GM23338 (cell line): ENCODE measurements at regions not wholly inside any gene's neighbourhood (a gene's known extent, or its start where the extent isn't known, plus 50 kb on each side); places are given as distances from the start of the nearest gene placed in this dataset.
"Not testable (repeated sequence)": the region's sequence is repeated elsewhere in the genome, so short reads cannot be mapped to it uniquely, and the experiment has no call there.

Experiments
- ATAC-seq: fragments of 200-7000 bp; cut with Tn5 transposase; 3 replicates; pipeline ENCODE4 v1.9.1; 2020
- DNase-seq: peaks from one replicate; pipeline ENCODE4 v3.0.0-alpha.2; 2015; ENCODE audit warnings: low spot score
- H2AFZ ChIP-seq: fragments of 200-600 bp; sonication (generic); 2 replicates; pipeline ENCODE4 v1.8.0; 2016; ENCODE audit warnings: antibody characterized with exemption, mild to moderate bottlenecking, moderate library complexity
- H3F3A ChIP-seq: fragments of 200-600 bp; sonication (generic); replicated peaks from 2 replicates; pipeline ENCODE4 v1.8.0; 2017; ENCODE audit warnings: antibody characterized with exemption, mixed run types, low read depth
- H3K27ac ChIP-seq: fragments of 200-600 bp; sonication (generic); 2 replicates; pipeline ENCODE4 v1.6.1; 2016; ENCODE audit warnings: low read depth
- H3K27me3 ChIP-seq: fragments of 200-600 bp; sonication (generic); 2 replicates; pipeline ENCODE4 v1.8.0; 2016; ENCODE audit warnings: mild to moderate bottlenecking, mixed run types, moderate library complexity; ENCODE audit not compliant: insufficient read depth
- H3K36me3 ChIP-seq: fragments of 200-600 bp; sonication (generic); 2 replicates; pipeline ENCODE4 v1.8.0; 2016; ENCODE audit warnings: mild to moderate bottlenecking; ENCODE audit not compliant: insufficient read depth
- H3K4me1 ChIP-seq: fragments of 200-600 bp; sonication (generic); 2 replicates; pipeline ENCODE4 v1.8.0; 2016; ENCODE audit warnings: mild to moderate bottlenecking, moderate library complexity; ENCODE audit not compliant: insufficient read depth
- H3K4me2 ChIP-seq: fragments of 200-600 bp; sonication (generic); 2 replicates; pipeline ENCODE4 v1.7.1; 2017; ENCODE audit warnings: mixed run types
- H3K4me3 ChIP-seq: fragments of 200-600 bp; sonication (generic); 2 replicates; pipeline ENCODE4 v1.6.1; 2016; ENCODE audit warnings: mixed run types
- H3K79me2 ChIP-seq: fragments of 200-600 bp; sonication (generic); replicated peaks from 2 replicates; pipeline ENCODE4 v1.8.0; 2017; ENCODE audit warnings: mild to moderate bottlenecking; ENCODE audit not compliant: insufficient read depth
- H3K9me2 ChIP-seq: fragments of 200-600 bp; sonication (generic); 2 replicates; pipeline ENCODE4 v1.8.0; 2017; ENCODE audit not compliant: insufficient read depth
- H4K20me1 ChIP-seq: fragments of 200-600 bp; sonication (generic); replicated peaks from 2 replicates; pipeline ENCODE4 v1.8.0; 2017; ENCODE audit warnings: mild to moderate bottlenecking; ENCODE audit not compliant: insufficient read depth
- H3K27ac Mint-ChIP-seq: 2 replicates; pipeline ENCODE4 v1.8.0; 2020; ENCODE audit warnings: inconsistent platforms, mild to moderate bottlenecking, moderate library complexity, mixed read lengths
- H3K27me3 Mint-ChIP-seq: 3 replicates; pipeline ENCODE4 v1.8.0; 2022; ENCODE audit warnings: low read depth, mild to moderate bottlenecking, moderate library complexity, mixed read lengths, inconsistent platforms; ENCODE audit not compliant: insufficient read depth, poor library complexity
- H3K36me3 Mint-ChIP-seq: 3 replicates; pipeline ENCODE4 v1.8.0; 2021; ENCODE audit warnings: low read depth, mild to moderate bottlenecking, inconsistent platforms, moderate library complexity, mixed read lengths
- H3K4me1 Mint-ChIP-seq: 3 replicates; pipeline ENCODE4 v1.8.0; 2020; ENCODE audit warnings: mild to moderate bottlenecking, inconsistent platforms, mixed read lengths
- H3K4me3 Mint-ChIP-seq: 3 replicates; pipeline ENCODE4 v1.8.0; 2021; ENCODE audit warnings: moderate library complexity, mild to moderate bottlenecking, inconsistent platforms, mixed read lengths
- H3K9me3 Mint-ChIP-seq: 3 replicates; pipeline ENCODE4 v1.8.0; 2020; ENCODE audit warnings: moderate library complexity, mild to moderate bottlenecking, inconsistent platforms, mixed read lengths
- EZH2phosphoT487 ChIP-seq: fragments of 200-600 bp; sonication (generic); IDR thresholded peaks from one replicate; pipeline ENCODE4 v1.8.1; 2018; ENCODE audit warnings: antibody characterized with exemption; ENCODE audit not compliant: unreplicated experiment
- TF ChIP-seq, protein P1 (sequence below), 2 experiments: fragments of 200-600 bp in 1 of 2; sonication (generic) in 1 of 2; conservative IDR thresholded peaks; 2 replicates each; pipeline versions ENCODE4 v1.5.1 to v1.6.1; 2016 to 2017; ENCODE audit warnings: antibody characterized with exemption in 2 of 2, low read depth in 2 of 2, mild to moderate bottlenecking in 2 of 2, moderate library complexity in 1 of 2

DNA sequence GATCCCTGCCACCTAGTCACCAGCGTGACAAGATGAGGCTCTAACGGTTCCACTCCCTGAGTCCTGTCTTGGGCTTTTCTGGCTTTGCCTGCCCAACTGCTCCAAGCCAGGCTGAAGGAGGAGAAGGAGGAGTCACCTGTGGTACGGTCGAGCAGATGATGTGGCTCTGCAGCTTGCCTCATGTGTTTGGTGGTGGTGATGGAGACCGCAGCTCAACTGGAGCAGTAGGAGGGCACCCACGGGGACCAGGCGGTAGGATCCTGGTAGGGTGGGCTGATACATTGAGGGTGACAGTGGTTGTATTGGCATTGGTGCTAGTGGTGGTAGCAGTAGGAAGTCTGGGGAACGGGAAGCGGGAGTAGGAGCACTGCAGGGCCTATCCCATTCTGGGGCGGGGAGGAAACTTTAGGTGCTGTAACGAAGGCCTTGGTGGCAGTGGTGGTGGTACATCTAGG is 202.8 kb upstream of the WSB1 start (continued):
- TF ChIP-seq, protein P1, sequence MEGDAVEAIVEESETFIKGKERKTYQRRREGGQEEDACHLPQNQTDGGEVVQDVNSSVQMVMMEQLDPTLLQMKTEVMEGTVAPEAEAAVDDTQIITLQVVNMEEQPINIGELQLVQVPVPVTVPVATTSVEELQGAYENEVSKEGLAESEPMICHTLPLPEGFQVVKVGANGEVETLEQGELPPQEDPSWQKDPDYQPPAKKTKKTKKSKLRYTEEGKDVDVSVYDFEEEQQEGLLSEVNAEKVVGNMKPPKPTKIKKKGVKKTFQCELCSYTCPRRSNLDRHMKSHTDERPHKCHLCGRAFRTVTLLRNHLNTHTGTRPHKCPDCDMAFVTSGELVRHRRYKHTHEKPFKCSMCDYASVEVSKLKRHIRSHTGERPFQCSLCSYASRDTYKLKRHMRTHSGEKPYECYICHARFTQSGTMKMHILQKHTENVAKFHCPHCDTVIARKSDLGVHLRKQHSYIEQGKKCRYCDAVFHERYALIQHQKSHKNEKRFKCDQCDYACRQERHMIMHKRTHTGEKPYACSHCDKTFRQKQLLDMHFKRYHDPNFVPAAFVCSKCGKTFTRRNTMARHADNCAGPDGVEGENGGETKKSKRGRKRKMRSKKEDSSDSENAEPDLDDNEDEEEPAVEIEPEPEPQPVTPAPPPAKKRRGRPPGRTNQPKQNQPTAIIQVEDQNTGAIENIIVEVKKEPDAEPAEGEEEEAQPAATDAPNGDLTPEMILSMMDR (conservative IDR thresholded peaks at IDR 0.05; ENCODE audit: low read depth in 2 of 2), result no peak
- no peak for TF ChIP-seq EZH2phosphoT487

DNA sequence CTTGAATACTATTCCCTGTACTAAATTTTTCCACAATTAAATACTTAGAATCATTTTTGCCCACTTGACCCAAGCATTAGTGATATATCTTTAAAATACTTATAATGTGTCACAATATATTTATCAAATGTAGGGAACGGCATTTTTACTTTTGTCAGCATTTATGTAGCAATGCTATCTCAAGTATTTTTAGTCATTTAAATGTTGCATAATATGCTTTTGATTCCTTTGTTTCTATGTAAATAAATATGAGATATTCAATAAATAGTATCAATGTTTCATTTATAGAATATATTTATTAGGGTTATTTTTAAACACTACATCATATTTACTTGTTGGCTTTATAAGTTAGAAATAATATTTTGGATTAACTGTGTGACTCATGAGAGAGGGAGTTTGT is 199.7 kb upstream of the WSB1 start:
- not testable (repeated sequence) for H3K4me1 ChIP-seq, H3K4me3 ChIP-seq, H3K9me2 ChIP-seq, ATAC-seq, H3K4me2 ChIP-seq, H3K4me3 Mint-ChIP-seq, H3K27ac ChIP-seq, H3F3A ChIP-seq, H4K20me1 ChIP-seq, H2AFZ ChIP-seq, H3K36me3 ChIP-seq, H3K4me1 Mint-ChIP-seq, H3K79me2 ChIP-seq, DNase-seq, H3K27ac Mint-ChIP-seq, H3K27me3 Mint-ChIP-seq, H3K27me3 ChIP-seq
- Mint-ChIP-seq H3K36me3 (peaks cover 21% of the 10 kb centered on the region), H3K9me3 (peaks cover 79% of the 10 kb centered on the region)

DNA sequence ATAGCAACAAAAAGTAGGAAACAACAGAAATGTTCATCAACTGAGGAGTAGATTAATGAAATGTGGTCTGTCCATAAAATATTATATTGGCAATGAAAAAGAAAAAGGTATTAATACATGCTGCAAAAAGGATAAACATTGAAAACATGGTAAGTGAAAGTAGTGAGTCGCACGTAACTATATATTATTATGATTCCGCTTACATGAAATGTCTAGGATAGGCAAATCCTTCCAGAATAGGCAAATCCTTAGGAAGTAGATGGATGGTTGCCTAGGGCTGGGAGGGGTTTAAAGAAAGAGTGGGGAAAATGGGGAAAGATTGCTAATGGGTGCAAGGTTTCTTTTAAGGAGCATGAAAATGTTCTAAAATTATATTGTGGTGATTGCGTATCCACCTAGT is 198.1 kb upstream of the WSB1 start:
- not testable (repeated sequence) for H3K27ac Mint-ChIP-seq, H3K4me3 ChIP-seq, H3K4me1 ChIP-seq, ATAC-seq, H3K9me2 ChIP-seq, H3K4me3 Mint-ChIP-seq, H3K4me2 ChIP-seq, H3K4me1 Mint-ChIP-seq, H3K36me3 ChIP-seq, H3F3A ChIP-seq, H3K27me3 ChIP-seq, H2AFZ ChIP-seq, H3K27ac ChIP-seq, DNase-seq, H4K20me1 ChIP-seq, H3K79me2 ChIP-seq, H3K27me3 Mint-ChIP-seq
- Mint-ChIP-seq H3K36me3 (peaks cover 13% of the 10 kb centered on the region), H3K9me3 (peaks cover 76% of the 10 kb centered on the region)

DNA sequence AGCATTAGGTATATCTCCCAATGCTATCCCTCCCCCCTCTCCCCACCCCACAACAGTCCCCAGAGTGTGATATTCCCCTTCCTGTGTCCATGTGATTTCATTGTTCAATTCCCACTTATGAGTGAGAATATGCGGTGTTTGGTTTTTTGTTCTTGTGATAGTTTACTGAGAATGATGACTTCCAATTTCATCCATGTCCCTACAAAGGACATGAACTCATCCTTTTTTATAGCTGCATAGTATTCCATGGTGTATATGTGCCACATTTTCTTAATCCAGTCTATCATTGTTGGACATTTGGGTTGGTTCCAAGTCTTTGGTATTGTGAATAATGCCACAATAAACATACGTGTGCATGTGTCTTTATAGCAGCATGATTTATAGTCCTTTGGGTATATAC is 194.6 kb upstream of the WSB1 start:
- H3K4me2 ChIP-seq, H3K79me2 ChIP-seq, H3K27ac Mint-ChIP-seq, H3K4me1 ChIP-seq, DNase-seq, H3K9me2 ChIP-seq, H4K20me1 ChIP-seq, H3K36me3 Mint-ChIP-seq, H3K4me3 Mint-ChIP-seq, H3K27me3 ChIP-seq, H3K27me3 Mint-ChIP-seq, H3K4me3 ChIP-seq, H3K27ac ChIP-seq, H2AFZ ChIP-seq, H3F3A ChIP-seq, ATAC-seq, H3K4me1 Mint-ChIP-seq, H3K36me3 ChIP-seq: not testable (repeated sequence)
- peaks cover 68% of the 10 kb centered on the region for H3K9me3 Mint-ChIP-seq

DNA sequence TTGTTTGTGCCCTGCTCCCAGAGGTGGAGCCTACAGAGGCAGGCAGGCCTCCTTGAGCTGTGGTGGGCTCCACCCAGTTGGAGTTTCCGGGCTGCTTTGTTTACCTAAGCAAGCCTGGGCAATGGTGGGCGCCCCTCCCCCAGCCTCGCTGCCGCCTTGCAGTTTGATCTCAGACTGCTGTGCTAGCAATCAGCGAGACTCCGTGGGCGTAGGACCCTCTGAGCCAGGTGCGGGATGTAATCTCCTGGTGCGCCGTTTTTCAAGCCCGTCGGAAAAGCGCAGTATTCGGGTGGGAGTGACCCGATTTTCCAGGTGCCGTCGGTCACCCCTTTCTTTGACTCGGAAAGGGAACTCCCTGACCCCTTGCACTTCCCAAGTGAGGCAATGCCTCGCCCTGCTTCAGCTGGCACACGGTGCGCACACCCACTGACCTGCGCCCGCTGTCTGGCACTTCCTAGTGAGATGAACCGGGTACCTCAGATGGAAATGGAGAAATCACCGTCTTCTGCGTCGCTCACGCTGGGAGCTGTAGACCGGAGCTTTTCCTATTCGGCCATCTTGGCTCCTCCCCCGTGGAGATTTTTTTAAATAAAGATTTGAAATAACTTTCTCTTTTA is 189.2 kb upstream of the WSB1 start:
- not testable (repeated sequence) for H4K20me1 ChIP-seq, H3K4me2 ChIP-seq, H3K27ac Mint-ChIP-seq, H3K27ac ChIP-seq, H3K27me3 Mint-ChIP-seq, H3K79me2 ChIP-seq, H3K4me1 Mint-ChIP-seq, ATAC-seq, H3K4me3 Mint-ChIP-seq, H3K4me1 ChIP-seq, H3K27me3 ChIP-seq, H3K36me3 ChIP-seq, H3F3A ChIP-seq, DNase-seq, H3K4me3 ChIP-seq, H2AFZ ChIP-seq, H3K9me2 ChIP-seq
- peaks cover 70% of the 10 kb centered on the region for H3K9me3 Mint-ChIP-seq
- H3K36me3 Mint-ChIP-seq, result peaks cover 10% of the 10 kb centered on the region; the same call in 2 of the 3 replicates
